K562 (cell line): ENCODE measurements at regions not wholly inside any gene's neighbourhood (a gene's known extent, or its start where the extent isn't known, plus 50 kb on each side); places are given as distances from the start of the nearest gene placed in this dataset.

Experiments
- CEBPB ChIP-seq: fragments of 450-650 bp; IDR thresholded peaks from 2 replicates; pipeline ENCODE4 v1.6.1; 2016; ENCODE audit warnings: missing genetic modification characterization, missing compliant biosample characterization
- HDAC8 ChIP-seq: fragments of 450-650 bp; IDR thresholded peaks from 2 replicates; pipeline ENCODE4 v1.6.1; 2016; ENCODE audit warnings: mild to moderate bottlenecking, missing genetic modification characterization, moderate library complexity, missing compliant biosample characterization
- MLX ChIP-seq, 2 experiments: fragments of 450-650 bp in 1 of 2; sonication (generic) in 1 of 2; formaldehyde crosslinking; conservative IDR thresholded peaks; 2 replicates each; pipeline versions ENCODE4 v1.4.0 to v1.8.1; 2020 to 2022; ENCODE audit warnings: mild to moderate bottlenecking in 1 of 2, missing genetic modification reagents in 1 of 2
- NFE2L1 ChIP-seq: fragments of 450-650 bp; IDR thresholded peaks from 2 replicates; pipeline ENCODE4 v1.6.1; 2016; ENCODE audit warnings: missing genetic modification characterization, low read depth, mild to moderate bottlenecking, missing compliant biosample characterization, moderate library complexity, borderline replicate concordance
- SNIP1 ChIP-seq: fragments of 450-650 bp; IDR thresholded peaks from 2 replicates; pipeline ENCODE4 v1.7.1; 2017; ENCODE audit warnings: low read depth, mild to moderate bottlenecking
- SRSF7 ChIP-seq: fragments of 200-400 bp; formaldehyde crosslinking; optimal IDR thresholded peaks from 2 replicates; pipeline ENCODE3; 2017; ENCODE audit warnings: mild to moderate bottlenecking, low read depth, low read length
- ZNF766 ChIP-seq: fragments of 200-800 bp; sonication (Bioruptor generic); conservative IDR thresholded peaks from 2 replicates; pipeline ENCODE4 v1.6.1; 2016; ENCODE audit warnings: missing genetic modification characterization, missing compliant biosample characterization
- TF ChIP-seq, protein P1 (sequence below): fragments of 250-450 bp; sonication (Bioruptor Pico); IDR thresholded peaks from 2 replicates; pipeline ENCODE4 v1.5.0; 2021; ENCODE audit warnings: mild to moderate bottlenecking, borderline replicate concordance

- TF ChIP-seq, protein P1, sequence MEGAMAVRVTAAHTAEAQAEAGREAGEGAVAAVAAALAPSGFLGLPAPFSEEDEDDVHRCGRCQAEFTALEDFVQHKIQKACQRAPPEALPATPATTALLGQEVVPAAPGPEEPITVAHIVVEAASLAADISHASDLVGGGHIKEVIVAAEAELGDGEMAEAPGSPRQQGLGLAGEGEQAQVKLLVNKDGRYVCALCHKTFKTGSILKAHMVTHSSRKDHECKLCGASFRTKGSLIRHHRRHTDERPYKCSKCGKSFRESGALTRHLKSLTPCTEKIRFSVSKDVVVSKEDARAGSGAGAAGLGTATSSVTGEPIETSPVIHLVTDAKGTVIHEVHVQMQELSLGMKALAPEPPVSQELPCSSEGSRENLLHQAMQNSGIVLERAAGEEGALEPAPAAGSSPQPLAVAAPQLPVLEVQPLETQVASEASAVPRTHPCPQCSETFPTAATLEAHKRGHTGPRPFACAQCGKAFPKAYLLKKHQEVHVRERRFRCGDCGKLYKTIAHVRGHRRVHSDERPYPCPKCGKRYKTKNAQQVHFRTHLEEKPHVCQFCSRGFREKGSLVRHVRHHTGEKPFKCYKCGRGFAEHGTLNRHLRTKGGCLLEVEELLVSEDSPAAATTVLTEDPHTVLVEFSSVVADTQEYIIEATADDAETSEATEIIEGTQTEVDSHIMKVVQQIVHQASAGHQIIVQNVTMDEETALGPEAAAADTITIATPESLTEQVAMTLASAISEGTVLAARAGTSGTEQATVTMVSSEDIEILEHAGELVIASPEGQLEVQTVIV (CRISPR knock-in tag), result no peak
- TF ChIP-seq NFE2L1 (tag) (no peak), SNIP1 (no peak), ZNF766 (CRISPR knock-in tag) (no peak), CEBPB (tag) (no peak), SRSF7 (no peak), MLX (CRISPR knock-in tag; conservative IDR thresholded peaks at IDR 0.05) (no peak), HDAC8 (no peak)
- TF ChIP-seq, all 486 proteins: peak for 0
These were observed 89.5 kb downstream of the RTP5 start (continued) for GRCh38 chr2:241958818-241959545.
